HCT116 (cell line): ENCODE measurements at regions not wholly inside any gene's neighbourhood (a gene's known extent, or its start where the extent isn't known, plus 50 kb on each side); places are given as distances from the start of the nearest gene placed in this dataset.

Experiments
- ATAC-seq: fragments of 200-7000 bp; cut with Tn5 transposase; 2 replicates; pipeline ENCODE4 v1.9.1; 2020; ENCODE audit warnings: mild to moderate bottlenecking, moderate library complexity
- BruUV-seq: library from RNA; stranded (reverse); fragments of 400-500 nt; replicated peaks from 2 replicates; lab custom pipeline; 2021; lab: Mats Ljungman, UMichigan
- CTCF ChIA-PET: fragments of 300-600 bp; sonication (Branson Sonifier 250); formaldehyde crosslinking; loops from one replicate; lab custom pipeline; 2021; ENCODE audit warnings: antibody characterized with exemption; lab: Charles Lee
- POLR2A ChIA-PET: fragments of 300-600, 350-600 bp; sonication (Branson Sonifier 250); formaldehyde crosslinking; loops from one replicate; lab custom pipeline; 2021; ENCODE audit warnings: antibody characterized with exemption; lab: Charles Lee
- RAD21 ChIA-PET, 2 experiments: fragments of 300-600 bp; sonication (Branson Sonifier 250); formaldehyde crosslinking; loops; one replicate each; lab custom pipeline; 2023; ENCODE audit warnings: low total read pairs in 2 of 2; ENCODE audit not compliant: uncharacterized antibody in 2 of 2, unreplicated experiment in 2 of 2, low non-redundant PET in 1 of 2; lab: Charles Lee
- DNase-seq: peaks from one replicate; pipeline ENCODE4 v3.0.0-alpha.2; 2010; ENCODE audit warnings: low read depth, low spot score
- H2AFZ ChIP-seq: fragments of 200-600 bp; shearing (Covaris generic), sonication (generic); 2 replicates; pipeline ENCODE4 v1.6.1; 2017; ENCODE audit warnings: low read depth, mixed run types, mixed read lengths, antibody characterized with exemption, low read length; ENCODE audit not compliant: poor library complexity, severe bottlenecking
- H3K27ac ChIP-seq: 2 replicates; pipeline ENCODE4 v1.5.1; 2012; ENCODE audit warnings: low read depth, low read length
- H3K27me3 ChIP-seq: fragments of 200-600 bp; sonication (generic); 2 replicates; pipeline ENCODE4 v1.6.1; 2016; ENCODE audit warnings: mixed run types, low read length, mixed read lengths; ENCODE audit not compliant: insufficient read depth
- H3K36me3 ChIP-seq, 2 experiments: fragments of 200-500 bp in 1 of 2; fragments of 200-600 bp in 1 of 2; sonication (Bioruptor generic) in 1 of 2; sonication (generic) in 1 of 2; 2 replicates each; pipeline versions ENCODE4 v1.5.1 to v1.6.1; 2014 to 2016; ENCODE audit warnings: low read length in 2 of 2, inconsistent platforms in 1 of 2, mixed read lengths in 1 of 2, mixed run types in 1 of 2; ENCODE audit not compliant: insufficient read depth in 2 of 2, control insufficient read depth in 1 of 2
- H3K4me1 ChIP-seq, 2 experiments: fragments of 200-600 bp in 1 of 2; sonication (generic) in 1 of 2; 2 replicates each; pipeline versions ENCODE4 v1.5.1 to v1.6.1; 2012 to 2017; ENCODE audit warnings: low read length in 2 of 2, inconsistent platforms in 1 of 2, mild to moderate bottlenecking in 1 of 2, mixed read lengths in 1 of 2, mixed run types in 1 of 2, moderate library complexity in 1 of 2; ENCODE audit not compliant: insufficient read depth in 2 of 2, control insufficient read depth in 1 of 2
- H3K4me2 ChIP-seq: fragments of 200-600 bp; sonication (generic); 2 replicates; pipeline ENCODE4 v1.6.1; 2017; ENCODE audit warnings: mixed run types, low read length, mixed read lengths
- H3K4me3 ChIP-seq, 2 experiments: fragments of 200-600 bp in 1 of 2; sonication (generic) in 1 of 2; replicated peaks in 1 of 2; 2 replicates each; pipeline ENCODE4 v1.5.1; 2011 to 2016; ENCODE audit warnings: low read length in 2 of 2, control low read depth in 1 of 2, low read depth in 1 of 2, mild to moderate bottlenecking in 1 of 2, mixed read lengths in 1 of 2, mixed run types in 1 of 2
- H3K79me2 ChIP-seq: fragments of 200-600 bp; sonication (generic); 2 replicates; pipeline ENCODE4 v1.6.1; 2017; ENCODE audit warnings: mild to moderate bottlenecking, mixed run types, low read length, moderate library complexity, mixed read lengths; ENCODE audit not compliant: insufficient read depth
- H3K9ac ChIP-seq: fragments of 200-600 bp; sonication (generic); 2 replicates; pipeline ENCODE4 v1.6.1; 2016; ENCODE audit warnings: low read length, mixed read lengths
- H3K9me2 ChIP-seq: fragments of 200-600 bp; sonication (generic), shearing (Covaris generic); 2 replicates; pipeline ENCODE4 v1.6.1; 2017; ENCODE audit warnings: mixed run types, mild to moderate bottlenecking, moderate library complexity; ENCODE audit not compliant: insufficient read depth
- H3K9me3 ChIP-seq, 2 experiments: fragments of 200-500 bp in 1 of 2; fragments of 200-600 bp in 1 of 2; sonication (Bioruptor generic) in 1 of 2; sonication (generic) in 1 of 2; 2 replicates each; pipeline ENCODE4 v1.6.1; 2014 to 2017; ENCODE audit warnings: low read length in 2 of 2, mixed read lengths in 2 of 2, inconsistent platforms in 1 of 2, low read depth in 1 of 2, mild to moderate bottlenecking in 1 of 2, mixed run types in 1 of 2, moderate library complexity in 1 of 2; ENCODE audit not compliant: control insufficient read depth in 1 of 2, insufficient read depth in 1 of 2
- H4K20me1 ChIP-seq: fragments of 200-600 bp; sonication (generic), shearing (Covaris generic); 2 replicates; pipeline ENCODE4 v1.6.1; 2017; ENCODE audit warnings: mixed run types, mild to moderate bottlenecking, moderate library complexity; ENCODE audit not compliant: insufficient read depth
- CEBPB ChIP-seq: IDR thresholded peaks from 2 replicates; pipeline ENCODE4 v1.6.1; 2012; ENCODE audit warnings: low read depth
- EZH2 ChIP-seq: fragments of 200-600 bp; sonication (generic); IDR thresholded peaks from 2 replicates; pipeline ENCODE4 v1.6.1; 2017; ENCODE audit warnings: antibody characterized with exemption, mixed run types
- EZH2phosphoT487 ChIP-seq: fragments of 200-600 bp; IDR thresholded peaks from 2 replicates; pipeline ENCODE4 v1.6.1; 2018; ENCODE audit warnings: antibody characterized with exemption, borderline replicate concordance
- FOSL1 ChIP-seq: IDR thresholded peaks from 2 replicates; pipeline ENCODE4 v1.6.1; 2012; ENCODE audit warnings: low read depth
- JUND ChIP-seq: IDR thresholded peaks from 2 replicates; pipeline ENCODE4 v1.6.1; 2012
- MAX ChIP-seq: IDR thresholded peaks from 2 replicates; pipeline ENCODE4 v1.6.1; 2012
- REST ChIP-seq: IDR thresholded peaks from 2 replicates; pipeline ENCODE4 v1.6.1; 2012; ENCODE audit warnings: low read depth
- SIN3A ChIP-seq: IDR thresholded peaks from 2 replicates; pipeline ENCODE4 v1.6.1; 2012; ENCODE audit warnings: low read depth
- ZFX ChIP-seq: fragments of 450-650 bp; IDR thresholded peaks from 2 replicates; pipeline ENCODE4 v1.6.1; 2017
- ZNF274 ChIP-seq: fragments of 200-500 bp; sonication (Bioruptor generic); IDR thresholded peaks from 2 replicates; pipeline ENCODE4 v1.6.1; 2014; ENCODE audit warnings: mild to moderate bottlenecking, low read depth, low read length, inconsistent platforms
- intact Hi-C: fragments of 100-400 bp; cut with micrococcal nuclease; formaldehyde crosslinking; loops from 2 replicates; pipeline ENCODE4 v1.10.0; 2022

- CTCF ChIA-PET: no interaction called here
- no TSS peak for BruUV-seq
- ATAC-seq: no peak
Measured at GRCh38 chr5:58074717-58075116, 385.2 kb downstream of the PLK2 start.

More at GRCh38 chr5:58074717-58075116, 385.2 kb downstream of the PLK2 start:
- Histone ChIP-seq H3K4me1 (no peaks in the 10 kb centered on the region), H3K27ac (no peak overlapping the region), H3K79me2 (no peaks in the 10 kb centered on the region), H3K9ac (no peak overlapping the region), H3K4me3 (no peak overlapping the region), H2AFZ (no peak overlapping the region), H3K27me3 (no peaks in the 10 kb centered on the region), H3K9me3 (no peaks in the 10 kb centered on the region), H3K4me2 (no peak overlapping the region), H3K9me2 (no peaks in the 10 kb centered on the region), H4K20me1 (no peaks in the 10 kb centered on the region), H3K36me3 (no peaks in the 10 kb centered on the region)
- no peak for DNase-seq
- RAD21 ChIA-PET: no interaction called here
- intact Hi-C loops: no loop called here
- TF ChIP-seq EZH2 (no peak), JUND (no peak), EZH2phosphoT487 (no peak), MAX (no peak), ZNF274 (no peak), FOSL1 (no peak), CEBPB (no peak), REST (no peak), SIN3A (no peak), ZFX (no peak)
- POLR2A ChIA-PET: no interaction called here
